ENCODE measurements at regions not wholly inside any gene's neighbourhood (a gene's known extent, or its start where the extent isn't known, plus 50 kb on each side); places are given as distances from the start of the nearest gene placed in this dataset.

GRCh38 chr2:136517716-136518115 lies 247.6 kb upstream of the THSD7B start:
- no peak for TF ChIP-seq CTCF (conservative IDR thresholded peaks at IDR 0.05; ENCODE audit: low read depth, low read length)
- no peak for TF ChIP-seq EZH2 (IDR thresholded peaks at IDR 0.05; ENCODE audit: borderline replicate concordance, low read depth, low read length, poor library complexity, severe bottlenecking)
